GM19043 (cell line): ENCODE measurements at regions not wholly inside any gene's neighbourhood (a gene's known extent, or its start where the extent isn't known, plus 50 kb on each side); places are given as distances from the start of the nearest gene placed in this dataset.

Experiments
- ATAC-seq: cut with Tn5 transposase; IDR thresholded peaks from one replicate; pipeline ENCODE4 v1.9.1; 2021; ENCODE audit warnings: low read depth; ENCODE audit not compliant: unreplicated experiment

DNA sequence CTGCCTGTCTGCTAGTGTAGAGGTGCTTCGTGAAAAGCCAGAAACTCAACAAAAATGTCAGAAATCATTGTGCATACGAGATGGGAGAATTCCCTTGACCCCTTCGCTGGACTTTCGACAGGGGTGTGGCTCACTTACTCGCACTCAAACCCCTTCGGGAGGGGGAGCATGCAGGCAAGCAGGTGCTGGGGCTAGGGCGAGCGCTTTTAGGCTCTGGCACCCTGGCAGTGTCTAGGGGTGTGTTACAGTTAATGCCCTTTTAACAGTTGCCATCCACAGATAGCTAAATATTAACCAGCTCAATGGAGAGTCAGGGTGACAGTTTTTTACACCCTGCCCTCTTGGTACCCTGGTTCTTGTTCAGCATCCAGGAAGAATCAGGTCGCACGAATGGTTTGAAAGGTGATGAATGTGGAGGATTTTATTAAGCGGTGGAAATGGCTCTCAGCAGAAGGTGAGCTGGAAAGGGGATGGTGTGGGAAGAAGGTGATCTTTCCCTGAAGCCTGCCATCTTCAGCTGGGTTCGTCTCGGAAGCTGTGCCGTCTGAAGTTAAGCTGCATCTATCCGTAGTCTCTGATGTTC is 59.6 kb upstream of the SHANK2 start:
- no peak for ATAC-seq

DNA sequence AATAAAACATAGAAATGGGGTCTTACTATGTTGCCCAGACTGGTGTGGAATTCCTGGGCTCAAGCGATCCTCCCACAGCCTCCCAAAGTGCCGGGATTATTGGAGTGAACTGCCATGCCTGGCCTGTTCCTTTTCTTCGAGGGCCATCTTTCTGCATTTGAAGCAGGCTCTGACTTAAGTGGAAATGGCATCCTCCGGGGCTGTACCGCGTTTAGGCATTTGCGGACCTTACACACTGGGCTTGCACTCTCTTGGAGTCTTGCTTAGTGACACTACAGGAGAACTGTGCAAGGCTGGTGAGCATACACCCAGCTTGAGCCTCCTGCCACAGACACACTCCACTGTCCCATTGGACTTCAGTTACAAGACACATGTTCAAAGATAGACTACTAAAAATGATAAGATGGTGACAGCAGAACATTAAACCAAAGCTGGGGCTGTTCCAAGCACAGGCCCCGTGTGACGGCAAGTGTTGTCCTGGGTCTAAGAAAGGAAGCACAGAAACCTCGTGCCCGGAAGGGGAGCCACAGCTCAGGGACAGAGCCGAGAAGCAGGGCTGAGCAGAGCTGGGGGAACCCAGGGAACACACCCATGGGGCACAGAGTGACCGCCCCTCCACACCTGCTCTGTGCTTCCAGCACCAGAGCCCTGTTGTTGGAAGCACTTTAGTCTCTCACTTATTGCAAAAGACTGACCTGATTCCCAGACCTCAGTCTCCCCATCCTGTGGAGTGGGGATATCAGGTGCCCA is 59.0 kb upstream of the SHANK2 start:
- no peak for ATAC-seq

DNA sequence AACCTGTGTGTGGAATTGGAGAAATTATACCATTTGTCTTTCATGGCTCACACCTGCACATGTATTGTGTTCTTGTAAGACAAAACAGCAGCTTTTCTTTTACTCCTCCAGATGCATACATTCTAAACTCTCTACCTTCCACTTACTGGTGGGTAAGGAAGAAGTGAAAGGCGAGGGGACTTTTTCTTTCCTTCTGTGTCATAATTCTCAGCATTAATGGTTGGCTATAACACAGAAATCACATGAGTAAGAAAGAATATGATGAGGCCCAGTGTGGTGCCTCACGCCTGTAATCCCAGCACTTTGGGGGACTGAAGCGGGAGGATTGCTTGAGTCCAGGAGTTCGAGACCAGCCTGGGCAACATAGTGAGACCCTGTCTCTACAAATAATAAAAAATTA is 57.8 kb upstream of the SHANK2 start:
- no peak for ATAC-seq

DNA sequence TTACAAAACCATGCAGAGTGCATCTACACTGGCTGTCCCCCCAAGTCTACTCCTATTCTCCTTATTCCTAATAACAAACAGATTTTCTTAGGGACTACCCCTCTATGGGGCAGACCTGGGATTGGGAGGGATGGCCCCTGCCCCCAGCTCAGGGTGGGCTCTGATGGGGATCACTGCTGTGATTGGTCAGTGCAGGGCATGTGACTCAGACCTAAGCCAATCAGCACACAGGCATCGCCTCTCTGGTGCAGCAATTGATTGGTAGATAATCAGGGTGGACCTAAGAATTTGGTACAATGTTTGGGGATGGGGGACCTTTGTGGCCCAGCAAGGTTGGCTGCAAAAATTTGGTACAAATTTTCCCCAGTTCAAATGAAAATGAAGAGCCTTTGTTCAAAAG is 57.2 kb upstream of the SHANK2 start:
- no peak for ATAC-seq

DNA sequence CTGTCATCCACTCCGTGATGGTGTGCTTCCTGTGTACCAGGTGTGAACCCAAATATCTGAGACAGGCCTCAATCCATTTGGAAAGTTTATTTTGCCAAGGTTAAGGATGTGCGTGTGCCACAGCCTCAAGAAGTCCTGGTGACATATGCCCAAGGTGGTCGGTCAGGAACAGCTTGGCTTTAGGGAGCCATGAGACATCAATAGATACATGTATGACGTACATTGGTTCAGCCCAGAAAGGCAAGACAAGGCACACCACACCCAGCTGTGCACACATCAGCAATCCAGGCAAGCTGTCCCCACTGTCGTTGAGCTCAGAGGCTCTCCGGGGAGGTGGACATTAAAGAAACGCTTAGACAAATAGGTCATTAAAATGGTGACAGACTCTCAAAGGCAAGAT is 56.8 kb upstream of the SHANK2 start:
- no peak for ATAC-seq

DNA sequence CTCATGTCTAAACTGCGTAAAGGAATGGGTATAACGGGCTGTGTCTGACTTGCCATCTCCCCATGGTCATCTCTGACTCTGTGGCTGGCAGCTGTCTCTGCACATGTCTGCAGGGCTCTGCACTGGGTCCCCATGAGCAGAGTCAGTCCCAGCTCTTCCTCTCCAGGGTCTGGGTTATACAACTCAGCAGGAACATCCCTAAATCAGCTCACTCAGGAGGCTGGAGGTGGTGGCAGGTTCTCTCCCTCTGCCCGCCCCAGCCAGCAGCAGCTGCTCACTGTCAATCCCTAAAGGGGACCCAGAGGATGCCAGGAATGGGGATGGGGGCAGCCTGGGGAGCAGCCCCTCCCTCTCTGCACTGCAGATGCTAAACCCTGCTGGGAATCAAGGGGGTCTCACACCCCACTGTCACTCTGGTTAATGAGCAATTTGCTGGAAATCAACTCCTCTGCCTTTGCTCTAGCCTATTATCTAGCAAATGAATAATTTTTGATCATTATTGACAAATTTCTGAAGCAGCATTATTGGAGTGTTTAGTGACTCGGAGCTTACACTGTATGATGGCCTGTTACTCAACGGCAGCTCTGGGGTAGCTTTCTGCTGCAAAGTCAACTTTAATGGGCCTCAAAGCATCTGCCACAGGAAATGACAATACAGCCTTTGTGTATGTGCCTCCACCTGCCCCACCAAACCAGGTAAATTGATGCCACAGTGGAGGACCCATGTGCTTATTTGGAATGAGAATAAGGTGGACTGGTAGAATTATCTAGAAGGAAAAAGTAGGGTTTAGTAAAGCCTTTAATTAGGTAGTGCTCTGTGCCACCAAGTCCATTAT is 55.7 kb upstream of the SHANK2 start:
- no peak for ATAC-seq

DNA sequence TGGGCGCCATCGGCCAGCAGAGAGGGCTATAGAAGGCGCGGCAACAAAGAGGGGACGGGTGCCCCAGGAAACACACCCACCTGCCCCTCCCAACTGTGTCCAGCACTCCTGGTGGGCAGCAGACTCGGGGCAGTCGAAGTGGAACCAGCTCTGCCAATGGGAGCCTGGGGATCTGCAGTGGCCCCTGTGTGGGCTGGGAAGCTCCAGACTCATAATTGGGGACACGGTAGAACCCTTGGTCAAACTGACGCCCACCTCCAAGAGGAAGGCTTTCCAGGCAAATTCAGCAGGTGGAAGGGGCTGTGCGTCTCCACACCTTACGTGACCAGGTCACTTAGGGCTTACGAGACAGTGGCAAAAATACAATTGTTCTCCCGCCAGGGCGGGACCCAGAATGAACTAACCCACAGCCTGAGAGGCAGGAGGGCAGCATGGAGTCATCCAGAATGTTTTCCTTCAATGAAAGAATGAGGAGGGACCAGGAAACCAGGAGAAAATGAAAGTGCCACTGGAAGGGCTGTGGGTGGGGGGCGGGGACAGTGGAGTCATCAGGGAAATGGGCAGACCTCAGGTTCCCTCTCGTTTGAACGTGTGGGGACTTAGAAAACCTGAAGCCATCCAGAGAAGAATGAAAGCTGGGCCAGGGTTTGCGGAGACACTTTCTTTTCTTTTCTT is 53.2 kb upstream of the SHANK2 start:
- ATAC-seq: no peak

DNA sequence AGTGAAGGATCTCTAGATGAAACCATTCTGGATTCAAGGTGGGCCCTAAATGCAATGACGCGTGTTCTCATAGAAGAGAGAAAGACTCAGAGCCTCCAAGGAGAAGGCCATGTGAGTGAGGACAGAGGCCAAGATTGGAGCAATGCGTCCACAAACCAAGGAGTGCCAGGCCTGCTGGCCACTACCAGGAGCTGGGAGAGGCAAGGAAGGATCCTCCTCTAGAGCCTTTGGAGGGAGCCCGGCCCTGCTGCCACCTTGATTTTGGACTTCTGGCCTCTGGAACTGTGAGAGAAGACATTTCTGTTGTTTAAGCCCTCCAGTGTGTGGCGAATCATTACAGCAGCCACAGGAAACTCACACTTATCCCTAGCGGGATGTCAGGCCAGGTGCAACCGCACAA is 52.7 kb upstream of the SHANK2 start:
- no peak for ATAC-seq

DNA sequence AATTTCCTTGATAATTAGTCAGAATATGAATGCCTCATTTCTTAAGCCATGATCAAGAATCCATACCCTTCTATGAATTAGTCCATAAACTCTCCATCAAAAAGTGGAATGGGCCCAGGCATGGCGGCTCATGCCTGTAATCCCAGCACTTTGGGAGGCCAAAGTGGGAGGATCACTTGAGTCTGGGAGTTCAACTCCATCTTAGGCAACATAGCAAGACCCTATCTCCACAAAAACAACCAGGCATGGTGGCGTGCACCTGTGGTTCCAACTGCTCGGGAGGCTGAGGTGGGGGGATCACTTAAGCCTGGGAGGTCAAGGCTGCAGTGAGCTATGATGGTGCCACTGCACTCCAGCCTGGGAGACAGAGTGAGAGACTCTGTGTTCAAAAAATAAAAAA is 52.1 kb upstream of the SHANK2 start:
- ATAC-seq: no peak

DNA sequence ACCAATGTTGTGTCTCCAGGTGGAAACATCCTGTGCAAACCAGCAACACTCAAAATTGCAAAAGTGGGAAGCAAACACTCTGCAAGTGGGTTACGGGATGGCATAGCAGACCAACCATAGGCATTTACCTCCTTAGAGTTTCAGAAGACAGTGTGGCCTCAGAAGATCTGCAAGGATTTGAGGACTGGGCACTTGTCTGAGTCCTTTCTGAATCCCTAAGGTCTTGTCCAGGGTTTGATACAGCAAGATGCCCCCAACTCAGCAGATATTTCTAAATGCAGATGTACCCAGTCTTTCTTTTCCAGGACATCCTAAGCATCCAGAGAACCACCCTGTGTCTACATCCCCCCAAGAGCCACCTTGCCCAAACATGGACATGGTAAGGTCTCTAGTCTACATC is 51.7 kb upstream of the SHANK2 start:
- no peak for ATAC-seq

DNA sequence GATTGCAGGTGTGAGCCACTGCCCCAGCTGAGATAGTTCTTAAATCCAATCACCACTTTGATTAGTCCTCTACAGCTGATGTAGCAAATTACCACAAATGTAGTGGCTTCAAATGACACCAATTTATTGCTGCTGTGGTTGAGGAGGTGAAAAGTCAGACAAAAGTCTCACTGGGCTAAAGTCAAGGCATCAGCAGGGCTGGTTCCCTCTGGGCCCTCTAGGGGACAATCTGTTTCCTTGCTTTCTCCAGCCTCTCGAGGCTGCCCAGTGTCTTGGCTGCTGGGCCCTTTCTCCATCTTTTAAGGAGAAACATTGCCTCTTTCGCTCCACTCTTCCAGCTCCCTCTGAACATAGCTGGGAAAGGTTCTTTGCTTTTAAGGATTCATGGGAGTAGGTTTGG is 50.5 kb upstream of the SHANK2 start:
- ATAC-seq: no peak

DNA sequence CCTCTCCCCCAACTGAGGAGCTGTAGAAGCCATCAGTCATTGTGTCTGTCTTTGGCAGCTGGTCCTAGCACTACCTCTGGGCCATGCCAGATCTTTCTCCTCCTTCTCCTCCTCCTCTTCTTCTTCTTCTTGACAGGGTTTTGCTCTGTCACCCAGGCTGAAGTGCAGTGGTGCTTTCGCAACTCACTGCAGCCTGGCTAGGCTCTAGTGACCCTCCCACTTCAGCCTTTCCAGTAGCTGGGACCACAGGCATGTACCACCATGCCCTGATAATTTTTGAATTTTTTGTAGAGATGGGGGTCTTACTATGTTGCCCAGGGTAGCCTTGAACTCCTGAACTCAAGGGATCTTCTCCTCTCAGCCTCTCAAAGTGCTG is 50.1 kb upstream of the SHANK2 start:
- ATAC-seq: no peak
